Mesothelial cell of epicardium (in vitro differentiated cells): ENCODE measurements at regions not wholly inside any gene's neighbourhood (a gene's known extent, or its start where the extent isn't known, plus 50 kb on each side); places are given as distances from the start of the nearest gene placed in this dataset.

Source experiments
- DNase-seq, 2 experiments: peaks; one replicate each; pipeline ENCODE4 v3.0.0; 2021; ENCODE audit warnings: low spot score in 2 of 2; ENCODE audit not compliant: unreplicated experiment in 2 of 2
- H3K27ac Mint-ChIP-seq: 2 replicates; pipeline ENCODE4 v1.8.0; 2021; ENCODE audit warnings: mixed read lengths
- H3K27me3 Mint-ChIP-seq: 2 replicates; pipeline ENCODE4 v1.8.0; 2021; ENCODE audit warnings: low read depth, mixed read lengths
- H3K36me3 Mint-ChIP-seq: 2 replicates; pipeline ENCODE4 v1.8.0; 2021; ENCODE audit warnings: mixed read lengths
- H3K4me1 Mint-ChIP-seq: 2 replicates; pipeline ENCODE4 v1.8.0; 2021; ENCODE audit warnings: mixed read lengths
- H3K4me3 Mint-ChIP-seq: 2 replicates; pipeline ENCODE4 v1.8.0; 2021; ENCODE audit warnings: mild to moderate bottlenecking, moderate library complexity, mixed read lengths
- H3K9me3 Mint-ChIP-seq: 2 replicates; pipeline ENCODE4 v1.8.0; 2021; ENCODE audit warnings: mixed read lengths
- TF ChIP-seq, protein P1 (sequence below): fragments of 200-600 bp; sonication (generic); IDR thresholded peaks from one replicate; pipeline ENCODE4 v1.5.0; 2021; ENCODE audit warnings: antibody characterized with exemption; ENCODE audit not compliant: unreplicated experiment

DNA sequence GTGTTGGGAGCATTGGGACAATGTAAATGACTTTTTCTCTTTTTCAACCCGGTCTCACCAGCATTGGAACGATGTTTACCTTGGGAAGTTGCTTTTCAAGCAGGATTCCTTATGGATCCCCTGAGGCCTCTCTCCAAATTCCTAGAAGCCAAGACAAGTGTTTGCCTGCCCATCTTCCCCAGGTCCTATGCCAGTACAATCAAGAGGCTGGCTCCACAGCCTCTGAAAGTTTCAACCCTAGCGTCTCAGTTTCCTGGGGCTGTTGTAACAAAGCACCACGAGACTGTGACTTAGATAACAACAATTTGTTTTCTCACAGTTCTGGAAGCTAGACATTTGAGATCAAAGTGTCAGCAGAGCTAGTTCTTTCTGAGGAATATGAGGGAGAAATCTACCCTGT, 347.2 kb upstream of the UMPS start:
- DNase-seq, result no peak
- no peak overlapping the region for H3K4me3 Mint-ChIP-seq
- peaks cover 24% of the 10 kb centered on the region for H3K4me1 Mint-ChIP-seq
- H3K27ac Mint-ChIP-seq, result no peak overlapping the region
- no peaks in the 10 kb centered on the region for H3K27me3 Mint-ChIP-seq
- TF ChIP-seq, protein P1, sequence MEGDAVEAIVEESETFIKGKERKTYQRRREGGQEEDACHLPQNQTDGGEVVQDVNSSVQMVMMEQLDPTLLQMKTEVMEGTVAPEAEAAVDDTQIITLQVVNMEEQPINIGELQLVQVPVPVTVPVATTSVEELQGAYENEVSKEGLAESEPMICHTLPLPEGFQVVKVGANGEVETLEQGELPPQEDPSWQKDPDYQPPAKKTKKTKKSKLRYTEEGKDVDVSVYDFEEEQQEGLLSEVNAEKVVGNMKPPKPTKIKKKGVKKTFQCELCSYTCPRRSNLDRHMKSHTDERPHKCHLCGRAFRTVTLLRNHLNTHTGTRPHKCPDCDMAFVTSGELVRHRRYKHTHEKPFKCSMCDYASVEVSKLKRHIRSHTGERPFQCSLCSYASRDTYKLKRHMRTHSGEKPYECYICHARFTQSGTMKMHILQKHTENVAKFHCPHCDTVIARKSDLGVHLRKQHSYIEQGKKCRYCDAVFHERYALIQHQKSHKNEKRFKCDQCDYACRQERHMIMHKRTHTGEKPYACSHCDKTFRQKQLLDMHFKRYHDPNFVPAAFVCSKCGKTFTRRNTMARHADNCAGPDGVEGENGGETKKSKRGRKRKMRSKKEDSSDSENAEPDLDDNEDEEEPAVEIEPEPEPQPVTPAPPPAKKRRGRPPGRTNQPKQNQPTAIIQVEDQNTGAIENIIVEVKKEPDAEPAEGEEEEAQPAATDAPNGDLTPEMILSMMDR, result no peak
- H3K9me3 Mint-ChIP-seq, result peaks cover 7% of the 10 kb centered on the region
- no peaks in the 10 kb centered on the region for H3K36me3 Mint-ChIP-seq

DNA sequence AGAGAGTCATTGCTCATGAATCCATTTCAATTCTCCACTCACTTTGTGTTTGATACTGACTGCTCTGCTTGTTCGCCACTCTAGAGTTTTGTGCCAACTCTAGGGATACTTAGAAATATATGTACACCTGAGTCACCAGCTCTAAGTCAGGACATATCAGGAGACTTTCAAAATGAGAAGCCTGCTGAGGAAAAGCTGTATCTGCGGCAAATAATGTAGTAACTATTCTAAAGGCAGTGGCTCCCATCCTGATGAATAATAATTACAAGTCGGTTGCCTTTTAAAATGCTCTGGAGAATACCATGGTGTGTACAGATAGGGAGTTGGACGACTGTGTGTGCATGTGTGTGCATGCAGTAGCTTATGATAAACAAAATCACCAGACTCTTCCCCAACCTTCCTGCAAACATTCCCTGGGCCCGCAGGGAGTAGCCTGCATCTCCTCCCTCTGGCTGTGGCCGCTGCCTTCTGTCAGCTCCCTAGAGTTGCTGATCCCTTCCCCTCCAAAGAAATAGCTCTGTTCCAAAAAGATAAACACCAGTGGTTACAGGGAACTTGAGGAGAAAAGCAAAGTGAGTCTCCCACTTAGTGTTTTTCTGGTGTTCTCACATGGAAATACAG, 346.3 kb upstream of the UMPS start:
- no peak overlapping the region for H3K4me3 Mint-ChIP-seq
- no peak overlapping the region for H3K27ac Mint-ChIP-seq
- no peaks in the 10 kb centered on the region for H3K36me3 Mint-ChIP-seq
- peaks cover 24% of the 10 kb centered on the region for H3K4me1 Mint-ChIP-seq
- DNase-seq, result no peak
- TF ChIP-seq, protein P1, result no peak
- no peaks in the 10 kb centered on the region for H3K9me3 Mint-ChIP-seq
- H3K27me3 Mint-ChIP-seq, result no peaks in the 10 kb centered on the region

DNA sequence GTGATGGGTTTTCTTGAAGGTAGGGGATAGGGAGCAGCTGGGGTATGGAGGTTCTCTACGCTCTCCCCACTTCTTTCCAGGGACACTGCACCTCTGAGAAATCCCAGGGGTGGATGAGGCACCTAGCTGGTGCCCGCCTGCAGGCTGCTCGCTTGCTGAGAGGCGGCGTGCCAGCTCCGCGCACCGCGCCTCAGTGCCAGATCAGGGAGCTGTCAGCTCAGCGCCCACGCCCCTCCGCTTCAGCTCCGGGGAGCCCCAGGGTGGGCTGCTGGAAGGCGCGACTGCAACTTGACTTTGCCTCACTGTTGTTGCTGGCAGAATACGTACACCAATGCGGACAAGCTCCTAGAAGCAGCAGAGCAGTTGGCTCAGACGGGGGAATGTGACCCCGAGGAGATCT, 345.7 kb upstream of the UMPS start:
- no peaks in the 10 kb centered on the region for H3K9me3 Mint-ChIP-seq
- peaks cover 27% of the 10 kb centered on the region for H3K4me1 Mint-ChIP-seq
- H3K27me3 Mint-ChIP-seq, result no peaks in the 10 kb centered on the region
- H3K27ac Mint-ChIP-seq, result no peak overlapping the region
- DNase-seq, result no peak
- no peaks in the 10 kb centered on the region for H3K36me3 Mint-ChIP-seq
- TF ChIP-seq, protein P1, result no peak
- H3K4me3 Mint-ChIP-seq, result no peak overlapping the region

DNA sequence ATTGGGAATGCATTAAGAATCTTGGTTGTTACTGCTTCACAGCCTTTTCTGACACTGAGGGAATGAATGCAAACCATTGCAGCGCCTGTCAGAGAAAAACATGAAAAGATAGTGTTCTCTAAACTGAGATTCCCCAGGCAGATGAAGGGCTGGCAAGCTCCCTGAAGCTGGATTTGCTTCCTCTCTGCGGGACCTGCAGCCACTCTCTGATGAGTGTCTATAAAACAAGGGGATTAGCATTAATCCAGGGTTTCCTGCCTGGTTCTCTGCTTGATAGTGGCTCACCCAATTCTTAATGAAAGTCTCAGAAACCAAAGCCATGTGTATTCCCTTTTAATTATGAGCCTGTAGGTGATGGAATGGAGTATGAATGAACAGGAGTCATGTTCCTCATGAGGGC, 344.3 kb upstream of the UMPS start:
- peaks cover 27% of the 10 kb centered on the region for H3K4me1 Mint-ChIP-seq
- H3K27me3 Mint-ChIP-seq, result no peaks in the 10 kb centered on the region
- no peak overlapping the region for H3K27ac Mint-ChIP-seq
- TF ChIP-seq, protein P1, result no peak
- H3K36me3 Mint-ChIP-seq, result peaks cover 4% of the 10 kb centered on the region
- no peaks in the 10 kb centered on the region for H3K9me3 Mint-ChIP-seq
- DNase-seq, result no peak
- H3K4me3 Mint-ChIP-seq, result no peak overlapping the region

DNA sequence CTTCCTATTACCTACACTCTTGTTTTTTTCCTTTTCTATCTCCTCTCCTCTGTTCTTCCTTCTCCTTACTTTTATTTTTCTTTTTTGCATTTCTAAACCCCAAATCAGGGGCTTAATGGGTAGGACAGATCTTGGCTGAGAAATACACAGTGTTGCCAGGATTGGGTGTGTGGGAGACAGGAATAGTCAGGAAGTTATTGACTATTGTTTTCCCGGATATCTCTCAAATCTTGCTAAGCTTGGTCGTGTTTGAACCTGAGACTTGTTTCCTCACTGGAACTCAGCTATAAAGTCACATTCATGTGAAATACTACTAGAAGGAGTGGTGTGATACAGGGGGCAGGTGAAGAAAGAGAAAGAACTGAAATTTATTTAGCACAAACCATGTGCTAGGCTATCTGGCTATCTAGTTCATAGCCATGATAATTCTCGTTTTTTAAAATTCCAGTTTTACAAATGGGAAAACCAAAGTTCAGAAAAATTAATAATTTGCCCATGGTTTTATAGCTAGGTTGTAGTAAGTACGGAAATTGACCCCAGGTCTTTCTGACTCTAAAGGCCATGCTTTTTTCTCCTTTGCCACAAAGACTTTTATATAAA, 343.2 kb upstream of the UMPS start:
- no peak overlapping the region for H3K4me3 Mint-ChIP-seq
- no peak for DNase-seq
- H3K27me3 Mint-ChIP-seq, result no peaks in the 10 kb centered on the region
- TF ChIP-seq, protein P1, result no peak
- H3K4me1 Mint-ChIP-seq, result peaks cover 27% of the 10 kb centered on the region
- H3K27ac Mint-ChIP-seq, result no peak overlapping the region
- H3K9me3 Mint-ChIP-seq, result no peaks in the 10 kb centered on the region
- peaks cover 6% of the 10 kb centered on the region for H3K36me3 Mint-ChIP-seq

DNA sequence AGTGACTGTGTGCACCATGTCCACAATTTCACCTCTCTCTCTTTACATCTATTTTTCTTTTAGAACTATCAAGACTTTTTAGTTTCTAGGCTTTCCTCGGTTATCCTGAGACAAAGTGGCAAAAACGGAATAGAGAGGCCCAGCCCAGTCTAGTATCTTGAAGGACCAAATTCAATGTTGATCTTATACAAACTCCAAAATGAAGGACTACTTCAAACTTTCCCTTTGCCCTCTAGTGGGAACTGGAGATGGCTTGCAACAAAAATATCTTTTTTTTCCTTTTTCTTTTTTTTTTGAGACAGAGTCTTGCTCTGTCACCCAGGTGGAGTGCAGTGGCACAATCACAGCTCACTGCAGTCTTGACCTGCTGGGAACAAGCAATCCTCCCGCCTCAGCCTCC, 338.5 kb upstream of the UMPS start:
- Mint-ChIP-seq H3K4me1 (peaks cover 15% of the 10 kb centered on the region), H3K27me3 (no peaks in the 10 kb centered on the region), H3K36me3 (peaks cover 6% of the 10 kb centered on the region), H3K9me3 (no peaks in the 10 kb centered on the region), H3K27ac (no peak overlapping the region), H3K4me3 (no peak overlapping the region)
- TF ChIP-seq, protein P1, result no peak
- DNase-seq, result no peak
